Colonic mucosa (tissue), 4 donors: ENCODE measurements at regions not wholly inside any gene's neighbourhood (a gene's known extent, or its start where the extent isn't known, plus 50 kb on each side); places are given as distances from the start of the nearest gene placed in this dataset.

ENCODE experiments used
- DNase-seq: peaks from one replicate; pipeline ENCODE4 v3.0.0-alpha.2; 2020
- H3K27ac ChIP-seq: fragments of 200-600 bp; one replicate; pipeline ENCODE4 v1.8.0; 2021
- H3K27me3 ChIP-seq: fragments of 200-600 bp; one replicate; pipeline ENCODE4 v1.8.0; 2021
- H3K36me3 ChIP-seq: fragments of 200-600 bp; one replicate; pipeline ENCODE4 v1.8.0; 2021
- H3K4me1 ChIP-seq: fragments of 200-600 bp; one replicate; pipeline ENCODE4 v1.8.0; 2021; ENCODE audit warnings: mild to moderate bottlenecking
- H3K4me3 ChIP-seq: fragments of 200-600 bp; one replicate; pipeline ENCODE4 v1.8.0; 2021
- H3K9ac ChIP-seq, 2 donors: one replicate each; pipeline ENCODE4 v1.7.0; 2013; ENCODE audit warnings: control low read depth in 2 of 2, low read depth in 2 of 2, low read length in 2 of 2
- H3K9me3 ChIP-seq: fragments of 200-600 bp; one replicate; pipeline ENCODE4 v1.8.0; 2021
- intact Hi-C: fragments of 100-400 bp; cut with DNase I; formaldehyde crosslinking; loops from one replicate; pipeline ENCODE4 v1.14.1; 2022
- TF ChIP-seq, protein P1 (sequence below): fragments of 200-600 bp; IDR thresholded peaks from one replicate; pipeline ENCODE4 v1.8.0; 2022; ENCODE audit warnings: antibody characterized with exemption, mild to moderate bottlenecking
- donor health status: healthy.
- donor health status: DM: no; HTN: no; CAD: no.
- donor health status: DM: no; HTN: no; CAD: no.

DNA sequence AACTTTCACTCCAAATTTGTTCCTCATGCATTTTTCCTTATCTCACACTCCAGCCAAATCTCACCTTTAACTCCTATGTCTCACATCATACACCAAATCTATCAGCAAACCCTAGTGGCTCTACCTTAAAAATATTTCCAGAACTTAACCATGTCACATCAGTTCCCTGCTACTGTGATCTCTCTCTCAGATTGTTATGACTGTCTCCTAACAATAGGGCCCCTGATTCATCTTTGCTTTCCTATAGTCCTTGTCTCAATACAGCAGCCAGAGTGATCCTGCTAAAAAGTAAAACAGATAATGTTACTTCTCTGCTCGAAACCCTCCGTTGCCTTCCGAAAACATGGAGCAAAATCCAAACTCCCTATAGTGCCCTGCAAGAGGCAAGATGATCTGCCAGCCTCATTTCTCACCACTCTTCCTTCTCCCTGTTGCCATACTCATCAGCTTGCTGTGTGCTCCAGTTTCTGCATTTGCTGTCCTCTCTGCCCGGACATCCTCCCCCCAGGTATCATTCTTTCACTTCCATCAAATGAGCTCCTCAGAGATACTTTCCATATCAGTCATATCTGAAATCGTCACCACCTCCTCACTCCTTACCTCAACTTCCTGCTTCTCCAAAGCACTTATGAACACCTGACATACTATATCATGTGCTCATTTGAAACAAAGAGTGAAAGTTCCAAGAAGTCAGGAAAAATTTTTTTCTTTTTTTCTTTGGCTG is 293.4 kb upstream of the NR3C2 start:
- Histone ChIP-seq H3K36me3 (no peaks in the 10 kb centered on the region), H3K4me3 (no peak overlapping the region), H3K27ac (no peak overlapping the region), H3K4me1 (no peaks in the 10 kb centered on the region), H3K9ac (no peak overlapping the region), H3K27me3 (no peaks in the 10 kb centered on the region), H3K9me3 (no peaks in the 10 kb centered on the region)
- TF ChIP-seq, protein P1, sequence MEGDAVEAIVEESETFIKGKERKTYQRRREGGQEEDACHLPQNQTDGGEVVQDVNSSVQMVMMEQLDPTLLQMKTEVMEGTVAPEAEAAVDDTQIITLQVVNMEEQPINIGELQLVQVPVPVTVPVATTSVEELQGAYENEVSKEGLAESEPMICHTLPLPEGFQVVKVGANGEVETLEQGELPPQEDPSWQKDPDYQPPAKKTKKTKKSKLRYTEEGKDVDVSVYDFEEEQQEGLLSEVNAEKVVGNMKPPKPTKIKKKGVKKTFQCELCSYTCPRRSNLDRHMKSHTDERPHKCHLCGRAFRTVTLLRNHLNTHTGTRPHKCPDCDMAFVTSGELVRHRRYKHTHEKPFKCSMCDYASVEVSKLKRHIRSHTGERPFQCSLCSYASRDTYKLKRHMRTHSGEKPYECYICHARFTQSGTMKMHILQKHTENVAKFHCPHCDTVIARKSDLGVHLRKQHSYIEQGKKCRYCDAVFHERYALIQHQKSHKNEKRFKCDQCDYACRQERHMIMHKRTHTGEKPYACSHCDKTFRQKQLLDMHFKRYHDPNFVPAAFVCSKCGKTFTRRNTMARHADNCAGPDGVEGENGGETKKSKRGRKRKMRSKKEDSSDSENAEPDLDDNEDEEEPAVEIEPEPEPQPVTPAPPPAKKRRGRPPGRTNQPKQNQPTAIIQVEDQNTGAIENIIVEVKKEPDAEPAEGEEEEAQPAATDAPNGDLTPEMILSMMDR = no peak
- DNase-seq = no peak
- intact Hi-C loops = no loop called here

DNA sequence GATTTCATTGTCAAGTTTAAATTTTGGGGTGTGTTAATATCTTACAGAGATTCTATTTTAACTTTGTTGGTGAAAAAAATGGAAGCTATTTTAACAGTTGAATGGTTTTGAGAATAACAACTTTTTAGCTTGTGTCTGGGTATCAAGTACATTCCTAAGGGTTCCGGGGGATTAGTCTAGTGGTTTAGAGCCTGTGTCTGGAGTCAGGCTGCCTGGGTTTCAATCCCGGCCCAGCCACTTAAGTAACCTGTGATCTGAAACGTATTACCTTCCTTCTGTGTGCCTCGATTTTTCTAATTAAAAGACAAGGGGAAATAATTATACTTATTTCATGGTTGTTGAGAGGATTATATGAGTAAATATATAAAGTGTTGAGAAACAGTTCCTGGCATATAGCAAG is 288.6 kb upstream of the NR3C2 start:
- H3K27me3 ChIP-seq = no peaks in the 10 kb centered on the region
- no peak overlapping the region for H3K27ac ChIP-seq
- no peaks in the 10 kb centered on the region for H3K4me1 ChIP-seq
- intact Hi-C loops = no loop called here
- no peak overlapping the region for H3K9ac ChIP-seq
- DNase-seq = no peak
- TF ChIP-seq, protein P1 = no peak
- no peak overlapping the region for H3K4me3 ChIP-seq
- H3K36me3 ChIP-seq = no peaks in the 10 kb centered on the region
- H3K9me3 ChIP-seq = peaks cover 3% of the 10 kb centered on the region

DNA sequence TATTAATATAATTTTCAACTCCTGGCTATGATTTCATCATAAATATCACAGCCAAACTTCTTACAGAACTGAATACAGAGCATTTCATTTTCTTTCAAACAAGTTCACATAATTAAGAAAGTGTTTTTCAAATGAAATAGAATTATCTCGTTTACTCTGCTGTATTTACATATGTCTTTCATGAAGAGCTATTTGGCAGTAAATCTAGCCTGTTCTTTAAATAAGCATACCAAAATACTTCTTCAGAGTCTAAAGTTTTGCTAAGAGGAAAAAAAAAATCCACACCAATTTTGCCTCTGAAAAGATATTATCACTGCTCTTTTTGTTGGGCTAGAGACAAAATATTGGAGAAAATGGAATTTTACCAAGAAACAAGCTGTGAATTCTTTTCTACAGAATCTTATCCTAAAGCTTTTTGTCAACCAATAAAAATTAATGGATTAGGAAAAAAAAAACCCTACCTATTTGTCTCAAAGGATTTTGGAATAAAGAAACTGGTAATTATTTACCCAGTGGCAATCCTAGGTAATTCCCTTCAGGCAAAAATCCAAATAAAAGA is 287.9 kb upstream of the NR3C2 start:
- intact Hi-C loops = no loop called here
- Histone ChIP-seq H3K36me3 (no peaks in the 10 kb centered on the region), H3K4me3 (no peak overlapping the region), H3K27me3 (no peaks in the 10 kb centered on the region), H3K27ac (no peak overlapping the region), H3K9me3 (peaks cover 3% of the 10 kb centered on the region), H3K9ac (no peak overlapping the region), H3K4me1 (no peaks in the 10 kb centered on the region)
- TF ChIP-seq, protein P1 = no peak
- DNase-seq = no peak

DNA sequence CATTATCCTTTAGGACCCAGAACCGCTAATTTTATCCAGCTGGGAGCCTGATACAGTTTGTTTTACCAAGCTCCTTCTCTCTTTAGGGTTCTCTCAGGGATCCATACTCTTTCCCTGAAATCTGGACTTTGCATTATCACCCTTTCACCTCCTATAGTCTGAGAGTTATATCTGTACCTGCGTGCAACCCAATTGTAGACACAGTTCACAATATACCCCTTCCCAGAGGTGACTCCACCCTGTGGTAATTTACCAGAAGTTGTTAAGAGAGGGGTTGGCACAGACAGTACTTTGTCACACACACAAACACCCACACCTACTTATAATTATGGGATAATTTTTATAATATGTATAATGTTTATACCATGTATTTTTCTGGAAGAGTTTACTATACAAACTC is 275.8 kb upstream of the NR3C2 start:
- no peak for DNase-seq
- H3K27me3 ChIP-seq = no peaks in the 10 kb centered on the region

DNA sequence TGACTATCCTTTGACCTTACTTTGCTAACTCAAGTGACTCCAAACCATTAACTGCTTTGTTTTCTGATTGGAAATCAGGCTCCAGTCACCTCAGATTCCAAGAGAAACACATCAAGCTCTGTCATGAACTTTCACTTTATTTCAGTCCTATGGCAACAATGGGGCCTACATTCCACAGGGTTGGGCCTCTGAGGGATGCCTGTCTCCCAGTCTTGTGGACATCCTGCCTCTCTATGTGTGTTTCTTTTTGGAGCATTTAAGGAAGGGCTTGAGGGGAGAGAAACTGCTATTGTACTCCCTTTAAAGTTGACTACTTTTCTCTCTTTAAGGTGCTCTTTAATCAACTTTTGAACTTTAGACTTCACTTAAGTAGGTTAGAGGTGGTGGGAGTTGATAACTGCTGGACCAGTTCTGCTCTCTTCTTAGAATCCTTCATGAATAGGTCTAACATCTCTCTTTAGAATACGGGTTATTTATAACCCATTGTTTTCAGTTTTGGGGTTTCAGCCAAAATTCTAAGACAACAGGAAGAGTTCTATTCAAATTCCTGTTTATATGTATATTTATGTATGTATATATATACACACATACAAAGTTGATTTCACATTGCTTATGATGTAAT is 274.3 kb upstream of the NR3C2 start:
- Histone ChIP-seq H3K27me3 (no peaks in the 10 kb centered on the region), H3K36me3 (no peaks in the 10 kb centered on the region), H3K27ac (no peak overlapping the region), H3K4me1 (no peaks in the 10 kb centered on the region), H3K9me3 (no peaks in the 10 kb centered on the region), H3K9ac (no peak overlapping the region), H3K4me3 (no peak overlapping the region)
- DNase-seq = no peak
- intact Hi-C loops = no loop called here
- TF ChIP-seq, protein P1 = no peak

More for the DNA sequence above, 275.8 kb upstream of the NR3C2 start:
- TF ChIP-seq, protein P1 = no peak
- Histone ChIP-seq H3K27ac (no peak overlapping the region), H3K36me3 (no peaks in the 10 kb centered on the region), H3K9me3 (no peaks in the 10 kb centered on the region), H3K4me3 (no peak overlapping the region), H3K4me1 (no peaks in the 10 kb centered on the region), H3K9ac (no peak overlapping the region)
- intact Hi-C loops = no loop called here
